H54 (cell line): ENCODE measurements at regions not wholly inside any gene's neighbourhood (a gene's known extent, or its start where the extent isn't known, plus 50 kb on each side); places are given as distances from the start of the nearest gene placed in this dataset.

Source experiments
- DNase-seq: peaks from one replicate; pipeline ENCODE4 v3.0.0; 2011; ENCODE audit warnings: low spot score, mixed read lengths; ENCODE audit not compliant: insufficient read length
- FAIRE-seq: peaks from 3 replicates; lab custom pipeline; 2011; peaks lifted over from hg19 to GRCh38; lab: Jason Lieb, UNC
- POLR2A ChIP-seq: IDR thresholded peaks from 2 replicates; pipeline ENCODE4 v1.6.1; 2011; ENCODE audit warnings: low read depth, mild to moderate bottlenecking, low read length

GRCh38 chr2:8563814-8564474, 117.9 kb upstream of the ID2 start:
- no peak for FAIRE-seq
- DNase-seq = no peak
- no peak for TF ChIP-seq POLR2A

DNA sequence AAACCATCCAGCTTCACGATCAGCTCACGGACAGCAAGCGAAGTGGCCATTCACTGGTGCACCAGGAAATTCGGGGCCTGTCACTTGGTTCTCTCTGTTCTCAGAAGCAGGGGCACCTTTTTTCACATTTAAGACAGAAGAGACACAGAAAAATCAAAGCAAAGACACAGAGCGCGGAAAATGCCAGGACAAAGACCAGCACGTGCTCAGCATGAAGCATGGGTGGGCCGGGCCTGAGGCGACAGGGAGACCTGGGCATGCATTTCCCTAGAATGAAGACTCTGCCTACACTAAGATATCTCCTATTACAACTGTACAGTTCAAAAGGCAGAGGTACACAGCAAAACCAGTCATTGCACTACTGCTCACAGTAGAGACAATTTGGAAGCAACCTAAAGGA, 117.4 kb upstream of the ID2 start:
- DNase-seq (no peak), FAIRE-seq (no peak)
- no peak for TF ChIP-seq POLR2A

- no peak for TF ChIP-seq POLR2A
- DNase-seq (no peak), FAIRE-seq (no peak)
Measured at GRCh38 chr2:8565399-8566154, 116.3 kb upstream of the ID2 start.

GRCh38 chr2:8566155-8566670, 115.6 kb upstream of the ID2 start:
- DNase-seq = no peak
- no peak for TF ChIP-seq POLR2A
- no peak for FAIRE-seq

DNA sequence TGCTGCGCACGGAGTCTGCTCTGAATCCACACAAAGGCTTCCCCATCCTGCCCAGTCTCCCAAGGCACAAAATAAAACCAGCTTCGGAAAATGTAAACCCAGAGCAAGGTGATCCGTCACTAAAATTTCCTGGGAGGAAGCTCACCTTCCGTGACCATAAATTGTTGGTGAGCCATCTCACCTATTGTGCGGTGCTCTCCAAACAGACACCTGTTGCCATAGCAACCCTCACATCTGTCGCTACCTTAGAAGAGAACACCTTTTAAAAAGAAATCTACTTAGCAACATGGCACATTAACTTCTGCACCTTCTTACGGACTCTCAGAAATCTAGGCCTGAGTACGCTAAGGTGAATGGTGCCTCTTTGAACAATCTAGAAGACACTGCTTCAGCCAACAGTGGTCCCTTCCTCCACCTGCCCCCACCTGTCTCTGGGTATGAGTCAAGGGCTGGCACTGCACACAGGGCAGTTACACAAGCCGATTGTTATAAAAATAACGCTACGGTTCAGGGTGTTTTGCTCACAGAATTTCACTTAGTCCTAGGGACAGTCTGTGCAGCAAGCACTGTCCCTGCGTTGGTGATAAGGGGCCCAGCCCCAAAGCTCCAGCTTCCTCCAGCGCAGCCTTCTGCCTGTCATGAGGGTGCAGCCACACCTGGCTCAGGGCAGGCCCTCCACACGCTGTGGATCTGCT, 114.9 kb upstream of the ID2 start:
- no peak for TF ChIP-seq POLR2A
- DNase-seq (no peak), FAIRE-seq (no peak)

GRCh38 chr2:8567469-8568260, 114.2 kb upstream of the ID2 start:
- no peak for TF ChIP-seq POLR2A
- DNase-seq (no peak), FAIRE-seq (no peak)

DNA sequence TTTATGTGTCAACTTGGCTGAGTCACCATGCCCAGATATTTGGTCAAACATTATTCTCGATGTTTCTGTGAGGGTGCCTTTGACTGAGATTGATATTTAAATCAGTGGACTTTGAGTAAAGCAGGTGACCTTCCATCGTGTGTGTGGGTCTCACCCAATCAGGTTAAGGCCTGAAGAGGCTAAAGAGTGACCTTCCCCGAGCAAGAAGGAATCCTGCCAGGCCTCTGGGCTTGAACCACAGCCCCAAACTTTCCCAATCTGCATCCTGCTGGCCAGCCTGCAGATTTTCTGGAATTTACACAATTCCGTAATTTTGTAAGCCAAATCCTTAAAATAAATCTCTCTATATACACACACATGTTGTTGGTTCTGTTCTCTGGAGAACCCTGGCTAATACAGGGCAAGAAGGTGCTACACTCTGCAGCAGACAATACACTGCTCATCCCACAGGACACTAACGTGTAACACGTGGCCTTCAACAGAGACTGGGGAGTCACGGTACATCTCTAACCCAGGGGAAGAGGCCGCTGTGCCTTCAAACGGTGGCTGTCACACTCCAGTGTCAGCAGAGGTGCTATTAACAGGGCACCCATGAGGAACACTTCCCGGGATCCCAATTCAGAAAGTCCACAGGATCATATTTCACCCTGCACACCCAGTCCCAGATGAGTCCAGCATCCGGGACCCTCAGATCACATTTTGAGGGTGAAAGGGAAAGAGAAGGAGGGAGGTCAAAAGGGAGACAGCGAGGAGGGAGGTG, 113.1 kb upstream of the ID2 start:
- no peak for TF ChIP-seq POLR2A
- no peak for FAIRE-seq
- DNase-seq = no peak

- DNase-seq (no peak), FAIRE-seq (no peak)
- TF ChIP-seq POLR2A = no peak
Measured at GRCh38 chr2:8569332-8569930, 112.4 kb upstream of the ID2 start.

DNA sequence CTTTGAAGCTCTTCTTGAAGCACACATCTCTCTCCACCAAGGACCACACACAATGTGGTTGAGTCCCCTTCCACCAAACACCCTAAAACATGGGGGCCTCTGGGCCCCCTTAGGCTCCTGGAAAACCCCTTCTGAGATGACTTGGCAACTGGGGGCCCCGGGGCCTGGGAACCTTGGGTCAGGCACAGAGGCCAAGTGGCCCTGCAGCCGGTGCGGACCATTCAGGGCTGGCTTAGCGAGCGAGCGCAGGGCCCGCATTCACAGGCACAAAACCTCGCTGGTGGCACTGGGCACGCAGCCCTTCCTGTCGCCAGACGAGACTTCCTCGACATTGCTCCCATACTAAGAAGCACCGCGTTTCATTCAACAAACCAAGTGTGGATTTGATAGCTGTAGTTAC, 111.2 kb upstream of the ID2 start:
- TF ChIP-seq POLR2A = no peak
- no peak for DNase-seq
- FAIRE-seq = no peak

DNA sequence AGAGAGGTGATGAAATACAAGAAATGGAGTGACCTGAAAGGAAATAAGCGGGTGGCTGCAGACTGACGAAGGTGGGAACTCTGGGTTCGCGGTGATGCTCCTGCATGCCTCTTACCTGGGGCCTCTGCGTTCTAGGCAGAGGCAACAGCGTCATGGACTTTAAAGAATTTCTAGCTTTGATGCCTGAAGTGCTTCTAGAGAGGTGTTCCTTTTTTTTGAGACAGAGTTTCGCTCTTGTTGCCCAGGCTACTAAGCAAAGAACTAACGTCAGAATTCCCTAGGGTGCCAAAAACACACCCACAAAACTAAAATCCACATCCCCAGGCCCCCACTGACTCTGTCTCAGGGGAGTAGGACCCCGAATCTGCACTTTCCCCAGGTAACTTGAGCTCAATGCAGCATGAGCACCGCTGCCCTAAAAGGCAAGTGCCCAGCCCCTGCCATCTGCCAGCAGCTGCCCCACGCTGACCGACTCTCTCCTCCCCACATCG, 110.5 kb upstream of the ID2 start:
- FAIRE-seq (no peak), DNase-seq (no peak)
- no peak for TF ChIP-seq POLR2A

DNA sequence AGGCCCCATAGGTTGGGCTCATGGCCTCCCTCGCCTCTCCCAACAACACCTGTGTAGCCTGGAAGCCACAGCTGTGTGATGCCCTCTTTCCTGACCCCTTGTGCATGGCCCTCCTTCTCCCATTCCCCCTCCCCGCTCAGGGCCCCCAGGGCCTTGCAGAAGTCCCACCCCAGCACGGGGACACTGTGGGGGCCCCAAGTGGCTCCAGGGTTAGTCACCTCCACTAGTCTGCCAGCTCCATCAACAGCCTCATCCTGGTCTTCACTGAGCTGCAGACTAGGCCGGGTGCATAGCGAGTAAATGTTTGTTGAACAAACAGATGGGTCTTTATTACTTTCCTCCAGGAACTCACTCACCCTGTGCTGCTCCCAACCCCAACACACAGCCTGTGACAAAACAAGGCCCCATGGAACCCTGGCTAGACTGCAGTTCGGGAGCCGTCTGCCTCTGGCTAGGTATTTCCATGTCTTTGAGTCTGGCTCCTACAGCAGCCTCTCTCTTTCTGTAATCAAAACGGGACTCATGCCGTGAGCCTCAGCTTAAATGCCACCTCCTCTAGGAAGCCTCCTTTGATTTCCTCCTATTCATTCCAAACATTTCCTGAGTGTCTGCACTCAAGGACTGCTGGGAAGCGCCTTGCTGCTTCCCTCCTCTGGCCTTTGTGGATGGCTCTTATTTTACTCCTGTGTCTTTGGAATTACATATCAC, 109.9 kb upstream of the ID2 start:
- TF ChIP-seq POLR2A = no peak
- FAIRE-seq (no peak), DNase-seq (no peak)

GRCh38 chr2:8572712-8573233, 109.1 kb upstream of the ID2 start:
- TF ChIP-seq POLR2A = no peak
- FAIRE-seq (no peak), DNase-seq (no peak)
